ENCODE measurements at regions not wholly inside any gene's neighbourhood (a gene's known extent, or its start where the extent isn't known, plus 50 kb on each side); places are given as distances from the start of the nearest gene placed in this dataset.
"Not testable (repeated sequence)": the region's sequence is repeated elsewhere in the genome, so short reads cannot be mapped to it uniquely, and the experiment has no call there.

GRCh38 chr15:75770131-75770530, 57.5 kb upstream of the CSPG4 start:
- no peak for TF ChIP-seq CTCF (IDR thresholded peaks at IDR 0.05)
- Histone ChIP-seq H3K27me3 (no peaks in the 10 kb centered on the region), H3K36me3 (no peaks in the 10 kb centered on the region), H3K4me1 (no peaks in the 10 kb centered on the region), H3K9me3 (no peaks in the 10 kb centered on the region), H3K27ac (no peak overlapping the region), H3K4me3 (no peak overlapping the region)
- intact Hi-C loops (cut with DNase I), result no loop called here
- ATAC-seq (no peak), DNase-seq (no peak)

- H3K9me3 ChIP-seq; intact Hi-C loops (cut with DNase I); H3K4me1 ChIP-seq; ATAC-seq; H3K27me3 ChIP-seq; H3K36me3 ChIP-seq; H3K4me3 ChIP-seq; H3K27ac ChIP-seq; DNase-seq: not testable (repeated sequence)
Observed at GRCh38 chr15:75768526-75768925, 55.9 kb upstream of the CSPG4 start.

- H3K27me3 ChIP-seq; H3K4me3 ChIP-seq; H3K9me3 ChIP-seq; intact Hi-C loops (cut with DNase I); H3K27ac ChIP-seq; H3K36me3 ChIP-seq; DNase-seq; ATAC-seq; H3K4me1 ChIP-seq: not testable (repeated sequence)
Observed at GRCh38 chr15:75765551-75766305, 53.1 kb upstream of the CSPG4 start.

GRCh38 chr15:75764845-75765550, 52.4 kb upstream of the CSPG4 start:
- intact Hi-C loops (cut with DNase I); ATAC-seq: not testable (repeated sequence)

GRCh38 chr15:75763635-75764600, 51.3 kb upstream of the CSPG4 start:
- intact Hi-C loops (cut with DNase I); H3K36me3 ChIP-seq; H3K4me3 ChIP-seq; H3K4me1 ChIP-seq; H3K27ac ChIP-seq; H3K9me3 ChIP-seq; DNase-seq; ATAC-seq; H3K27me3 ChIP-seq: not testable (repeated sequence)

More at GRCh38 chr15:75764845-75765550, 52.4 kb upstream of the CSPG4 start:
- not testable (repeated sequence) for DNase-seq, H3K27ac ChIP-seq, H3K4me1 ChIP-seq, H3K36me3 ChIP-seq, H3K27me3 ChIP-seq, H3K9me3 ChIP-seq, H3K4me3 ChIP-seq

GRCh38 chr15:75763137-75763611, 50.5 kb upstream of the CSPG4 start:
- no peaks in the 10 kb centered on the region for H3K27me3 ChIP-seq
- no peak overlapping the region for H3K27ac ChIP-seq
- TF ChIP-seq CTCF (IDR thresholded peaks at IDR 0.05), result no peak
- no peak overlapping the region for H3K4me3 ChIP-seq
- intact Hi-C loops (cut with DNase I), result no loop called here
- ATAC-seq (no peak), DNase-seq (no peak)
- no peaks in the 10 kb centered on the region for H3K9me3 ChIP-seq
- peaks cover 6% of the 10 kb centered on the region for H3K4me1 ChIP-seq
- H3K36me3 ChIP-seq, result no peaks in the 10 kb centered on the region
